ENCODE measurements at regions not wholly inside any gene's neighbourhood (a gene's known extent, or its start where the extent isn't known, plus 50 kb on each side); places are given as distances from the start of the nearest gene placed in this dataset.

GRCh38 chr13:99907038-99907437, 64.5 kb downstream of the ZIC5 start:
- no peak for TF ChIP-seq CTCF (IDR thresholded peaks at IDR 0.05)

- TF ChIP-seq CTCF (IDR thresholded peaks at IDR 0.05): no peak
Observed at GRCh38 chr13:99905814-99906213, 65.8 kb downstream of the ZIC5 start.

GRCh38 chr13:99905224-99905623, 66.3 kb downstream of the ZIC5 start:
- TF ChIP-seq CTCF (IDR thresholded peaks at IDR 0.05): no peak

GRCh38 chr13:99903140-99903539, 68.4 kb downstream of the ZIC5 start:
- TF ChIP-seq CTCF (IDR thresholded peaks at IDR 0.05): no peak

- TF ChIP-seq CTCF (IDR thresholded peaks at IDR 0.05): no peak
Observed at GRCh38 chr13:99902657-99903056, 68.9 kb downstream of the ZIC5 start.

- TF ChIP-seq CTCF (IDR thresholded peaks at IDR 0.05): no peak
Observed at GRCh38 chr13:99900960-99901359, 70.6 kb downstream of the ZIC5 start.

GRCh38 chr13:99898421-99898820, 73.1 kb downstream of the ZIC5 start:
- TF ChIP-seq CTCF (IDR thresholded peaks at IDR 0.05): no peak

- TF ChIP-seq CTCF (IDR thresholded peaks at IDR 0.05): no peak
Observed at GRCh38 chr13:99897076-99897440, 74.5 kb downstream of the ZIC5 start.
